ENCODE measurements at regions not wholly inside any gene's neighbourhood (a gene's known extent, or its start where the extent isn't known, plus 50 kb on each side); places are given as distances from the start of the nearest gene placed in this dataset.

DNA sequence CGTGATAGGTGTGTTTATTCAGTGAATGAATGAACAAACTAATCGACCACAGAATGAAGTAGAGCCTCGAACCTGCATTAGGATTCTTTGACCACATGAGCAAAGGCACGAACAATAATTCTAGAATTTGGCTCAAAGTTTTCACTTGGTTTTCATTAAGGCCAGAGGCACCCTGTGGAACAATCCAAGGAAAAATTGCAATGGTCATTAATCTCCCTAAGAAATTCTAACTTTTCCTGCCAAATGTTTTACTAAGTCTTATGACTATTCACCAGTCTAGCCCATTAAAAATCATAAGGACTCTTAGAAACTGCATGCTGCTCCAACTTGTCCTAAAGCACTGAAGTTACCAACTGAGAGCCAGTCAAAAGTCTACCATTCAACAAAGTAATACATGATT, 271.7 kb downstream of the EFNB2 start:
- no peak for DNase-seq
- no peaks in the 10 kb centered on the region for H4K20me1 ChIP-seq (ENCODE audit: insufficient read depth)
- TF ChIP-seq EZH2phosphoT487 (IDR thresholded peaks at IDR 0.05; ENCODE audit: insufficient read depth, low read depth) = no peak
- no peak for TF ChIP-seq EZH2 (IDR thresholded peaks at IDR 0.05; ENCODE audit: insufficient read depth, poor library complexity, severe bottlenecking)
- H3K4me3 ChIP-seq = no peak overlapping the region
- no peak overlapping the region for H2AFZ ChIP-seq
- H3K79me2 ChIP-seq (ENCODE audit: insufficient read depth) = no peaks in the 10 kb centered on the region
- in situ Hi-C loops (cut with MboI) = no loop called here
- no peaks in the 10 kb centered on the region for H3K9me2 ChIP-seq (ENCODE audit: insufficient read depth)
- H3K9ac ChIP-seq = no peak overlapping the region
- 18 to 25% methylated on average over 4 of the region's 4 CpGs for WGBS, 2 experiments (ENCODE audit: low coverage in 1 of 2, low lambda C conversion rate in 2 of 2, missing lambda C conversion rate in 2 of 2)
- H3K27me3 ChIP-seq (replicated peaks; ENCODE audit: insufficient read depth) = no peaks in the 10 kb centered on the region; the same call in 1 of the 2 replicates
- no peaks in the 10 kb centered on the region for H3F3A ChIP-seq (ENCODE audit: insufficient read depth)
- no peak overlapping the region for H3K4me2 ChIP-seq (ENCODE audit: unreplicated experiment)
- no peaks in the 10 kb centered on the region for H3K9me3 ChIP-seq (ENCODE audit: low read depth)
- no peaks in the 10 kb centered on the region for H3K36me3 ChIP-seq (ENCODE audit: low read depth)
- no peaks in the 10 kb centered on the region for H3K4me1 ChIP-seq (ENCODE audit: insufficient read depth)
- no peak overlapping the region for H3K27ac ChIP-seq

GRCh38 chr13:106262886-106263285, 272.6 kb downstream of the EFNB2 start:
- H3K36me3 ChIP-seq (ENCODE audit: low read depth) = no peaks in the 10 kb centered on the region
- DNase-seq = no peak
- no peak overlapping the region for H2AFZ ChIP-seq
- H3K4me2 ChIP-seq (ENCODE audit: unreplicated experiment) = no peak overlapping the region
- H3F3A ChIP-seq (ENCODE audit: insufficient read depth) = no peaks in the 10 kb centered on the region
- no peak overlapping the region for H3K27ac ChIP-seq
- no peaks in the 10 kb centered on the region for H3K9me3 ChIP-seq (ENCODE audit: low read depth)
- no peaks in the 10 kb centered on the region for H3K4me1 ChIP-seq (ENCODE audit: insufficient read depth)
- no peaks in the 10 kb centered on the region for H3K79me2 ChIP-seq (ENCODE audit: insufficient read depth)
- in situ Hi-C loops (cut with MboI) = no loop called here
- no peak overlapping the region for H3K9ac ChIP-seq
- no peaks in the 10 kb centered on the region for H3K9me2 ChIP-seq (ENCODE audit: insufficient read depth)
- WGBS, 2 experiments (ENCODE audit: low coverage in 1 of 2, low lambda C conversion rate in 2 of 2, missing lambda C conversion rate in 2 of 2) = 42 to 45% methylated on average over 8 of the region's 8 CpGs
- no peaks in the 10 kb centered on the region for H4K20me1 ChIP-seq (ENCODE audit: insufficient read depth)
- no peak for TF ChIP-seq EZH2 (IDR thresholded peaks at IDR 0.05; ENCODE audit: insufficient read depth, poor library complexity, severe bottlenecking)
- TF ChIP-seq EZH2phosphoT487 (IDR thresholded peaks at IDR 0.05; ENCODE audit: insufficient read depth, low read depth) = no peak
- H3K4me3 ChIP-seq = no peak overlapping the region
- H3K27me3 ChIP-seq (replicated peaks; ENCODE audit: insufficient read depth) = no peaks in the 10 kb centered on the region; the same call in 1 of the 2 replicates

- no peaks in the 10 kb centered on the region for H4K20me1 ChIP-seq (ENCODE audit: insufficient read depth)
- no peak overlapping the region for H3K27ac ChIP-seq
- no peak overlapping the region for H2AFZ ChIP-seq
- no peak overlapping the region for H3K4me3 ChIP-seq
- H3K9me3 ChIP-seq (ENCODE audit: low read depth) = no peaks in the 10 kb centered on the region
- no peaks in the 10 kb centered on the region for H3K9me2 ChIP-seq (ENCODE audit: insufficient read depth)
- H3K36me3 ChIP-seq (ENCODE audit: low read depth) = no peaks in the 10 kb centered on the region
- no peaks in the 10 kb centered on the region; the same call in 1 of the 2 replicates for H3K27me3 ChIP-seq (replicated peaks; ENCODE audit: insufficient read depth)
- 59 to 65% methylated on average over 7 of the region's 7 CpGs for WGBS, 2 experiments (ENCODE audit: low coverage in 1 of 2, low lambda C conversion rate in 2 of 2, missing lambda C conversion rate in 2 of 2)
- no peak overlapping the region for H3K9ac ChIP-seq
- DNase-seq = no peak
- TF ChIP-seq EZH2 (IDR thresholded peaks at IDR 0.05; ENCODE audit: insufficient read depth, poor library complexity, severe bottlenecking) = no peak
- no peak for TF ChIP-seq EZH2phosphoT487 (IDR thresholded peaks at IDR 0.05; ENCODE audit: insufficient read depth, low read depth)
- in situ Hi-C loops (cut with MboI) = no loop called here
- no peak overlapping the region for H3K4me2 ChIP-seq (ENCODE audit: unreplicated experiment)
- no peaks in the 10 kb centered on the region for H3F3A ChIP-seq (ENCODE audit: insufficient read depth)
- H3K79me2 ChIP-seq (ENCODE audit: insufficient read depth) = no peaks in the 10 kb centered on the region
- H3K4me1 ChIP-seq (ENCODE audit: insufficient read depth) = no peaks in the 10 kb centered on the region
Observed at GRCh38 chr13:106261450-106261849, 274.0 kb downstream of the EFNB2 start.

GRCh38 chr13:106260352-106260751, 275.1 kb downstream of the EFNB2 start:
- H3F3A ChIP-seq (ENCODE audit: insufficient read depth) = no peaks in the 10 kb centered on the region
- no peaks in the 10 kb centered on the region for H3K9me3 ChIP-seq (ENCODE audit: low read depth)
- no peak overlapping the region for H3K27ac ChIP-seq
- WGBS, 2 experiments (ENCODE audit: low coverage in 1 of 2, low lambda C conversion rate in 2 of 2, missing lambda C conversion rate in 2 of 2) = 84 to 88% methylated on average over 20 of the region's 20 CpGs
- TF ChIP-seq EZH2 (IDR thresholded peaks at IDR 0.05; ENCODE audit: insufficient read depth, poor library complexity, severe bottlenecking) (no peak), EZH2phosphoT487 (IDR thresholded peaks at IDR 0.05; ENCODE audit: insufficient read depth, low read depth) (no peak)
- H3K9me2 ChIP-seq (ENCODE audit: insufficient read depth) = no peaks in the 10 kb centered on the region
- no peaks in the 10 kb centered on the region for H4K20me1 ChIP-seq (ENCODE audit: insufficient read depth)
- H3K4me3 ChIP-seq = no peak overlapping the region
- DNase-seq = no peak
- no peaks in the 10 kb centered on the region for H3K79me2 ChIP-seq (ENCODE audit: insufficient read depth)
- H3K36me3 ChIP-seq (ENCODE audit: low read depth) = no peaks in the 10 kb centered on the region
- in situ Hi-C loops (cut with MboI) = no loop called here
- H3K4me2 ChIP-seq (ENCODE audit: unreplicated experiment) = no peak overlapping the region
- no peak overlapping the region for H2AFZ ChIP-seq
- H3K27me3 ChIP-seq (replicated peaks; ENCODE audit: insufficient read depth) = no peaks in the 10 kb centered on the region; the same call in 1 of the 2 replicates
- H3K4me1 ChIP-seq (ENCODE audit: insufficient read depth) = no peaks in the 10 kb centered on the region
- no peak overlapping the region for H3K9ac ChIP-seq

- H3K9ac ChIP-seq = no peak overlapping the region
- no peaks in the 10 kb centered on the region for H3K9me2 ChIP-seq (ENCODE audit: insufficient read depth)
Observed at GRCh38 chr13:106259928-106260327, 275.5 kb downstream of the EFNB2 start.

More at GRCh38 chr13:106259928-106260327, 275.5 kb downstream of the EFNB2 start:
- TF ChIP-seq EZH2 (IDR thresholded peaks at IDR 0.05; ENCODE audit: insufficient read depth, poor library complexity, severe bottlenecking) (no peak), EZH2phosphoT487 (IDR thresholded peaks at IDR 0.05; ENCODE audit: insufficient read depth, low read depth) (no peak)
- H3K27me3 ChIP-seq (replicated peaks; ENCODE audit: insufficient read depth) = no peaks in the 10 kb centered on the region; the same call in 1 of the 2 replicates
- H3K4me2 ChIP-seq (ENCODE audit: unreplicated experiment) = no peak overlapping the region
- H4K20me1 ChIP-seq (ENCODE audit: insufficient read depth) = no peaks in the 10 kb centered on the region
- in situ Hi-C loops (cut with MboI) = no loop called here
- no peaks in the 10 kb centered on the region for H3K79me2 ChIP-seq (ENCODE audit: insufficient read depth)
- H3K9me3 ChIP-seq (ENCODE audit: low read depth) = no peaks in the 10 kb centered on the region
- DNase-seq = no peak
- no peak overlapping the region for H3K27ac ChIP-seq
- no peak overlapping the region for H2AFZ ChIP-seq
- H3F3A ChIP-seq (ENCODE audit: insufficient read depth) = no peaks in the 10 kb centered on the region
- WGBS, 2 experiments (ENCODE audit: low coverage in 1 of 2, low lambda C conversion rate in 2 of 2, missing lambda C conversion rate in 2 of 2) = 80 to 81% methylated on average over 19 of the region's 19 CpGs
- H3K4me3 ChIP-seq = no peak overlapping the region
- no peaks in the 10 kb centered on the region for H3K36me3 ChIP-seq (ENCODE audit: low read depth)
- H3K4me1 ChIP-seq (ENCODE audit: insufficient read depth) = no peaks in the 10 kb centered on the region
